ENCODE measurements at regions not wholly inside any gene's neighbourhood (a gene's known extent, or its start where the extent isn't known, plus 50 kb on each side); places are given as distances from the start of the nearest gene placed in this dataset.

DNA sequence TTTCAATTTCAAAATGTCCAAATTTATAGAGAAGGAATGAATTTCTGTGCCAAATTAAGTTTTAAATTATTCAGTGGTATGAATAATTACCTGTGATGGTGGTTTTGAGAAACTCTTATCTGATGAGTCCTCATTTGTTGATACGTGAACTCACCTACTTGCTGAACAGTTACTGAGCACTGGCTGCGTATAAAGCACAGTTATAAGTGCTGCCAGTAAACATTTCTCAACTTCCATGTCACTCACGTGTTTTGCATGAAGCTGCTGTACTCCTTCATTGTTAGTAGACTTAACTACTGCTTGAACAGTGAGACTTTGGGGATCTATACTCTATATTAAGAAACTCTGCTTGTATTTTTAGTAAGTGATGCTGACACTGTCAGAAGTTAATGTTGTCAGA is 269.1 kb upstream of the FZD8 start:
- Histone ChIP-seq H3K27ac (ENCODE audit: low read length in 2 of 2) (no peak overlapping the region), H3K79me2 (ENCODE audit: control insufficient read depth, insufficient read depth, low read length) (no peaks in the 10 kb centered on the region), H3K9me3 (ENCODE audit: control extremely low read depth in 1 of 3, control insufficient read depth in 2 of 3, insufficient read depth in 1 of 3, low read length in 2 of 3) (no peaks in the 10 kb centered on the region), H2AFZ (ENCODE audit: insufficient read depth, low read depth, low read length, poor library complexity, severe bottlenecking) (no peak overlapping the region), H3K4me3 (ENCODE audit: control extremely low read depth in 1 of 5, extremely low read depth in 1 of 5, insufficient read depth in 1 of 5, low read depth in 2 of 5, low read length in 4 of 5) (no peak overlapping the region), H3K27me3 (replicated peaks in 1 of 4; ENCODE audit: control extremely low read depth in 1 of 4, control insufficient read depth in 3 of 4, insufficient read depth in 4 of 4, low read length in 3 of 4) (no peaks in the 10 kb centered on the region), H4K20me1 (ENCODE audit: control insufficient read depth, insufficient read depth, low read length, poor library complexity, severe bottlenecking) (no peaks in the 10 kb centered on the region), H3K4me1 (ENCODE audit: control insufficient read depth in 2 of 2, insufficient read depth in 2 of 2, low read length in 2 of 2) (no peaks in the 10 kb centered on the region), H3K4me2 (replicated peaks; ENCODE audit: low read depth, low read length, poor library complexity, severe bottlenecking) (no peak overlapping the region), H3K36me3 (replicated peaks in 1 of 2; ENCODE audit: control extremely low read depth in 1 of 2, control insufficient read depth in 1 of 2, extremely low read depth in 1 of 2, insufficient read depth in 2 of 2, low read length in 1 of 2) (no peaks in the 10 kb centered on the region), H3K9ac (ENCODE audit: low read length) (no peak overlapping the region)
- no peak for TF ChIP-seq EZH2 (IDR thresholded peaks at IDR 0.05; ENCODE audit: borderline replicate concordance, insufficient read depth, low read depth, low read length, poor library complexity, severe bottlenecking)
- TF ChIP-seq, protein P1, sequence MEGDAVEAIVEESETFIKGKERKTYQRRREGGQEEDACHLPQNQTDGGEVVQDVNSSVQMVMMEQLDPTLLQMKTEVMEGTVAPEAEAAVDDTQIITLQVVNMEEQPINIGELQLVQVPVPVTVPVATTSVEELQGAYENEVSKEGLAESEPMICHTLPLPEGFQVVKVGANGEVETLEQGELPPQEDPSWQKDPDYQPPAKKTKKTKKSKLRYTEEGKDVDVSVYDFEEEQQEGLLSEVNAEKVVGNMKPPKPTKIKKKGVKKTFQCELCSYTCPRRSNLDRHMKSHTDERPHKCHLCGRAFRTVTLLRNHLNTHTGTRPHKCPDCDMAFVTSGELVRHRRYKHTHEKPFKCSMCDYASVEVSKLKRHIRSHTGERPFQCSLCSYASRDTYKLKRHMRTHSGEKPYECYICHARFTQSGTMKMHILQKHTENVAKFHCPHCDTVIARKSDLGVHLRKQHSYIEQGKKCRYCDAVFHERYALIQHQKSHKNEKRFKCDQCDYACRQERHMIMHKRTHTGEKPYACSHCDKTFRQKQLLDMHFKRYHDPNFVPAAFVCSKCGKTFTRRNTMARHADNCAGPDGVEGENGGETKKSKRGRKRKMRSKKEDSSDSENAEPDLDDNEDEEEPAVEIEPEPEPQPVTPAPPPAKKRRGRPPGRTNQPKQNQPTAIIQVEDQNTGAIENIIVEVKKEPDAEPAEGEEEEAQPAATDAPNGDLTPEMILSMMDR (IDR thresholded peaks at IDR 0.05) = no peak
- ChIA-PET CTCF (no interaction called here), POLR2A (no interaction called here)
- Mint-ChIP-seq H3K27ac (no peak overlapping the region), H3K4me3 (no peak overlapping the region), H3K27me3 (no peaks in the 10 kb centered on the region), H3K9me3 (ENCODE audit: insufficient read depth) (no peaks in the 10 kb centered on the region), H3K4me1 (no peaks in the 10 kb centered on the region)
- no CpG with 5 or more reads among the region's 3 CpGs for WGBS (ENCODE audit: insufficient coverage)
- DNase-seq = no peak
- intact Hi-C loops (cut with micrococcal nuclease) = no loop called here
- no peak for ATAC-seq (ENCODE audit: low read depth)

DNA sequence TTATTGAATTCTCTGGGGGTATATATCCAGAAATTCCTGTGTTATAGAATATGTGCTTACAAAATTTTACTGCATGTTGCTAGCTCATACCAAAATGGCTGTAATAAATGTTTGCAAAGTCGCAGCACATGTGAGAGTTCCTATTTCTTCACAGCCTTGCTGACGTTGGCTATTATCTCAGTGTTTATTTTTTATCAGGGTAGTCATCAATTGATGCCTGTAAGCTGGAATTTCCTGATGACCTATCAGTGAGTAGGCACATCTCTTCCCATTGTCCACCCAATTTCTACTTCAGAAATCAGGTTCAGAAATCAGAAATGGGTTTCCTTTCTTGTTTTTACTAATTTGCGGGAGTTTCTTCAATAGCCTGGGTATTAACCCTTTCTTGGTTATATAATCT is 268.1 kb upstream of the FZD8 start:
- Histone ChIP-seq H3K79me2 (ENCODE audit: control insufficient read depth, insufficient read depth, low read length) (no peaks in the 10 kb centered on the region), H3K4me2 (replicated peaks; ENCODE audit: low read depth, low read length, poor library complexity, severe bottlenecking) (no peak overlapping the region), H3K9ac (ENCODE audit: low read length) (no peak overlapping the region), H4K20me1 (ENCODE audit: control insufficient read depth, insufficient read depth, low read length, poor library complexity, severe bottlenecking) (no peaks in the 10 kb centered on the region), H3K9me3 (ENCODE audit: control extremely low read depth in 1 of 3, control insufficient read depth in 2 of 3, insufficient read depth in 1 of 3, low read length in 2 of 3) (no peaks in the 10 kb centered on the region), H3K36me3 (replicated peaks in 1 of 2; ENCODE audit: control extremely low read depth in 1 of 2, control insufficient read depth in 1 of 2, extremely low read depth in 1 of 2, insufficient read depth in 2 of 2, low read length in 1 of 2) (no peaks in the 10 kb centered on the region), H3K4me3 (ENCODE audit: control extremely low read depth in 1 of 5, extremely low read depth in 1 of 5, insufficient read depth in 1 of 5, low read depth in 2 of 5, low read length in 4 of 5) (no peak overlapping the region), H3K27ac (ENCODE audit: low read length in 2 of 2) (no peak overlapping the region), H3K4me1 (ENCODE audit: control insufficient read depth in 2 of 2, insufficient read depth in 2 of 2, low read length in 2 of 2) (no peaks in the 10 kb centered on the region), H3K27me3 (replicated peaks in 1 of 4; ENCODE audit: control extremely low read depth in 1 of 4, control insufficient read depth in 3 of 4, insufficient read depth in 4 of 4, low read length in 3 of 4) (no peaks in the 10 kb centered on the region), H2AFZ (ENCODE audit: insufficient read depth, low read depth, low read length, poor library complexity, severe bottlenecking) (no peak overlapping the region)
- Mint-ChIP-seq H3K27me3 (no peaks in the 10 kb centered on the region), H3K4me1 (no peaks in the 10 kb centered on the region), H3K9me3 (ENCODE audit: insufficient read depth) (no peaks in the 10 kb centered on the region), H3K4me3 (no peak overlapping the region), H3K27ac (no peak overlapping the region)
- no peak for TF ChIP-seq EZH2 (IDR thresholded peaks at IDR 0.05; ENCODE audit: borderline replicate concordance, insufficient read depth, low read depth, low read length, poor library complexity, severe bottlenecking)
- TF ChIP-seq, protein P1 (IDR thresholded peaks at IDR 0.05) = no peak
- ATAC-seq (ENCODE audit: low read depth) (no peak), DNase-seq (no peak)
- ChIA-PET CTCF (no interaction called here), POLR2A (no interaction called here)
- intact Hi-C loops (cut with micrococcal nuclease) = no loop called here
- no CpG with 5 or more reads among the region's 3 CpGs for WGBS (ENCODE audit: insufficient coverage)

Data from B cell (primary cell).